GM19025 (cell line): ENCODE measurements at regions not wholly inside any gene's neighbourhood (a gene's known extent, or its start where the extent isn't known, plus 50 kb on each side); places are given as distances from the start of the nearest gene placed in this dataset.

Source experiments
- ATAC-seq: cut with Tn5 transposase; IDR thresholded peaks from one replicate; pipeline ENCODE4 v1.9.1; 2021; ENCODE audit warnings: mild to moderate bottlenecking, low read depth, moderate library complexity; ENCODE audit not compliant: unreplicated experiment

GRCh38 chr14:106874350-106874749 is 1348.0 kb downstream of the TMEM121 start:
- ATAC-seq = no peak

GRCh38 chr14:106875503-106875902 is 1349.1 kb downstream of the TMEM121 start:
- no peak for ATAC-seq

GRCh38 chr14:106876711-106877110 is 1350.3 kb downstream of the TMEM121 start:
- ATAC-seq = no peak

- ATAC-seq = no peak
Observed at GRCh38 chr14:106877517-106877916, 1351.1 kb downstream of the TMEM121 start.

DNA sequence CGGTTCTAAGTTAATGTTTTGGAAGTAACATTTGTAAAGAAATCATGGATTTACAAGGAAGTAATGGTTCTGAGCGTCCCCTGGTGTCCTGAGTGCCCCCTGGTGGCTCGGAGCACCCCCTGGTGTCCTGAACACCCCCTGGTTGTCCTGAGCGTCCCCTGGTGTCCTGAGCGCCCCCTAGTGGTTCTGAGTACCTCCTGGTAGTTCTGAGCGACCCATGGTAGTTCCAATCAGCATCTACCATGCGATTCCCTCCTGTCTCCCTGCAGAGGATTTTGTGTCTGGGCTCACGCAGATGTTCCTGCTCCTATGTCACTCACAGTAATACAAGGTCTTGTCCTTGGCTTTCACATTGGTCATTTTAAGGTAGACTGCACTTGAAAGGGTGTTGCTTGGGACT is 1352.9 kb downstream of the TMEM121 start:
- no peak for ATAC-seq

DNA sequence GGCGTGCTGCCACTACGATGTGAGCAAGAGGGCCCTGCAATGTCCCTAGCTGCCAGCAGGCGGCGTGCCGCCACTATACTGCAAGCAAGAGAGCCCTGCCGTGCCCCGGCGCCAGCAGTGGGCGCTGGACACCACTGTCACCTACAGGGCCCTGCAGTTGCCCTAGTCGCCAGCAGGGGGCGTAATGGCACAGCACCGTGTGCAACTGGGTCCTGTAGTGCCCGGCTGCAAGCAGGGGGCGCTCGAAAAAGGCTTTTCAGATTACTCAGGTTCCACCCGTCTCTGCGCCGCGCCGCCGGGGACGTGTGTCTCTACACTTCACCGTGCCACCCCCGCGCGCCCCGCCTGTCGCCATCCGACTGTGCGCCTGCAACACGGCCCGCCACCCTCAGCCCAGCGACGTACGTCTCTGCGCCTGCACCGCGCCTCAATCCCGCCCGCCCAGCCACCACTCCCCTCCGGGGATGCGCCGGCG is 1356.9 kb downstream of the TMEM121 start:
- no peak for ATAC-seq
